Fibroblast of peridontal ligament (primary cell): ENCODE measurements at regions not wholly inside any gene's neighbourhood (a gene's known extent, or its start where the extent isn't known, plus 50 kb on each side); places are given as distances from the start of the nearest gene placed in this dataset.
A peak's percentile ranks its signal among the peaks of the same experiment; 100 is the strongest.
"Not testable (repeated sequence)": the region's sequence is repeated elsewhere in the genome, so short reads cannot be mapped to it uniquely, and the experiment has no call there.

Experiments used
- DNase-seq: peaks from one replicate; pipeline ENCODE4 v3.0.0-alpha.2; 2010; ENCODE audit errors: extremely low read depth

DNA sequence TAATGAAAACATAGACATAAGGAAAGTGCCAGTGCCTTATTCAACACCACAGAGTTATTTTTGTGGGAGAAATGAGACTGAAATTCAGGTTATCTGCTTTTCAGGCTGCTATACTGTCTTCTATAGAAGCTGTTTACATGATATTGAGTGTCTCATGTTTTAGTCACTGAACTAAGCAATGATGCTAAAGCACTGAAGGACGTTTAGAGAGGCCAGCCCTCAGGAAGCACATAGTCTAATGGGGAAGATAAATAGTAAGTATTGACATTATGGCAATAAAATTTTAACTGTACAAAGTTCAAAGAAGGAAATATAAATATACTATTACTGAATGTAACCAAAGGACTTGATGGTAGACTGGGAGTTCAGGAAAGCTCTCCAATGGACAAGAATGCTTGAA is 186.4 kb upstream of the ZC3H15 start:
- no peak for DNase-seq

DNA sequence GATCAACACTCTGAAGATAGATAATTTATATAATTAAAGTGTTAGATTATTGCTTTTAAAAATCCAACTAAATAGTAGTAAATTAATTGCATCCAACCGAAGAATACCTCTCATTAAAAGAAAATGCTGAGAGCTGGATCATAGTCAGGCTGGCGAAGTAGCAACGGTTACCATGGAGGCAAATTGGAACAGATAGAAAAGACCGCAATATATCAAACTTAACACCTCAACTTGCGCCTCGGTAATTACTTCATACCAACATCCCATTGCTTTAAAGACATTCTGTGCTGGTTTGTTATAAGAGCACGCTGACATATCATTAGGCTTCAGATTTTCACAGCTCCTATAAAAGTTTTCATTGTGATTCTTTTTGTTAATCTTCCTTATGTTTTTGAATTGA is 183.8 kb upstream of the ZC3H15 start:
- DNase-seq, result no peak

DNA sequence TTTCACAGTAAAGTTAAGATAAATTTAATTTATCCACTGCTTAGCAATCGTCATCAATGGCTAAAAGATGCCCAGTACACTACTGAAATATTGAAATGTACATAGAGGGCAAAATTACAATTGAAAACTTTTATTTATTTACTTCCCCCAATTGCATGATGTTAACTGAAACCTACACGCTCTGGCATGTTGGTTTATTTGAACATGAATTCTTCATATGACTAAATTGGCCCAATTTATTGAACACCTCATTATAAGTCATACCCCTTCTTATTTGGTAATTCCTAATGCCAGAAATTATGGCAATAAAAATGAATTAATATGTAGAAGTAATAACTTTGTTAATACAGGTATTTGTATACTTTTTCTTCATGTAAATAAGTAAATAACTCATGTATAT is 183.0 kb upstream of the ZC3H15 start:
- no peak for DNase-seq

- no peak for DNase-seq
Measured at GRCh38 chr2:186304064-186304463, 182.0 kb upstream of the ZC3H15 start.

DNA sequence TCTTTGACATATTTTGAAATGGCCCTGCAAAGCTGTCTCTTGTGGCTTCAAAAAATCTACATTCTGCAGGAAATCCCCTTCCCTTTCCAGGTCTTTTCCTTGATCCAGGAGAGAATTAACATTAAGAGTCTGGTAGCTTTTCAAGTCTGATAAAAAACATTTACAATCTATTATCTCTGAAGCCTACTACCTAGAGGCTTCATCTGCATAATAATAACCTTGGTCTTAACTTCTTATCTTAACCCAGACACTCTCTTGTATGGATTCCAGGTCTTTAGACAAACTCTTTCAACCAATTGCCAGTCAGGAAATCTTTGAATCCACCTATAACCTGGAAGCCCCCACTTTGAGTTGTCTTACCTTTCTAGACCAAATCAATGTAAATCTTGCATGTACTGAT is 179.3 kb upstream of the ZC3H15 start:
- DNase-seq, result no peak

GRCh38 chr2:186307871-186308270 is 178.2 kb upstream of the ZC3H15 start:
- no peak for DNase-seq

- no peak for DNase-seq
Measured at GRCh38 chr2:186308347-186308746, 177.7 kb upstream of the ZC3H15 start.

DNA sequence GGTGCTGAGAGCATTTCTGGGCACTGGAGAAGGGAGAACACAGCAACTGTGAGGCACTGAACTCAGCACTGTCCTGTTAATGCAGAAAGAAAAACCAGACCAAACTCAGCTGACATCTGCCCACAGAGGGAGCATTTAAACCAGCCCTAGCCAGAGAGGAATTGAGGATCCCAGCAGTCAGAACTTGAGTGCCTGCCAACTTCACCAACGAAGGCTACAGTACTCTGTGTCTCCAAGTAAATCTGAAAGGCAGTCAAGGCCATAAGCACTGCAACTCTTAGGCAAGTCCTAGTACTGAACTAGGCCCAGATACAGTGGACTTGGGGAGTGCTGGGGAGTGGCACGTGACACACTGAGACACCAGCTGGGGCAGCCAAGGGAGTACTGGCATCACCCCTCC is 176.2 kb upstream of the ZC3H15 start:
- peak; percentile 74 for DNase-seq

DNA sequence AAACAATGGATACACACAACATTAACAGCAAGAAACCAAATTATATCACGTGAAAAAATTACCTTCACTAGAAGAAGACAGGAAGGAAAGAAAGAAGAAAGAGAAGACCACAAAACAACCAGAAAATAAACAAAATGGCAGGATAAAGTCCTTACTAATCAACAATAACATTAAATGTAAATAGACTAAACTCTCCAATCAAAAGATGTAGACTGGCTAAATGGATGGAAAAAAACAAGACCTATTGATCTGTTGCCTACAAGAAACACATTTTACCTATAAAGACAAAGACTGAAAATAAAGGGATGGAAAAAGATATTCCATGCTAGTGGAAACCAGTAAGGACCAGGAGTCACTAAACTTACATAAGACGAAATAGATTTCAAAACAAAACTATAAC is 167.0 kb upstream of the ZC3H15 start:
- DNase-seq, result no peak

DNA sequence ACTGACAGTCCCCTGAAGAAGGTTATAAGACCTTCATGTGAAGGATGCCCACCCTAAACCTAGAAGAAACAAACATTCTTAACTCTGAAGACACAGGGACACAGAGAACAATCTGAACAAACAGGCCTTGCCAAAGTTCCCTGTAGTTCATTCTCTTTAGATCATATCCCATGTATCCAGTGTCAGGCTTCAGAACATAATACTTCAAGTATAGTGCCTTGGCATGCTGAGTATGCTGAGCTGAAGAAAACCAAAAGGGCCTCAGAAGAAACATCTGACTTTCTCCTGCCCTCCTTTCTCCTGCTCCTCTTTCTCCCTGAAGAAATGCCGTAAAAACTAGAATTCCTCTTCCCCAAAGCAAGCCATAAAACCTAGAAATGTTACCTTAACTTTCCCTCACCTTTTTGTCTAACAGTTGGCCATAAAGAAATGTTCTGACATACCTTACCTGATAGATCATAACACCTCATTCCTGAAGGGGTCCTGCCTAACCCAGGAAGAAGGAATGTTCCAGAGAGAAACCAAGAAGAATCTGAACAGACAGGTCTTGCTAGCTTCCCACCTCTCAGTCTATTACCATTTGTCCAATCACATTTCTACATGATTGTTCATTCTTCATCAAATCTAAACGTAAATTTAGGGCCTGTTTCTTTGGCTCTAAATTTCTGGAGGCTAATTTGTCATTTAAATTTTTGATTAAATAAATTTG is 160.1 kb upstream of the ZC3H15 start:
- DNase-seq, result no peak

DNA sequence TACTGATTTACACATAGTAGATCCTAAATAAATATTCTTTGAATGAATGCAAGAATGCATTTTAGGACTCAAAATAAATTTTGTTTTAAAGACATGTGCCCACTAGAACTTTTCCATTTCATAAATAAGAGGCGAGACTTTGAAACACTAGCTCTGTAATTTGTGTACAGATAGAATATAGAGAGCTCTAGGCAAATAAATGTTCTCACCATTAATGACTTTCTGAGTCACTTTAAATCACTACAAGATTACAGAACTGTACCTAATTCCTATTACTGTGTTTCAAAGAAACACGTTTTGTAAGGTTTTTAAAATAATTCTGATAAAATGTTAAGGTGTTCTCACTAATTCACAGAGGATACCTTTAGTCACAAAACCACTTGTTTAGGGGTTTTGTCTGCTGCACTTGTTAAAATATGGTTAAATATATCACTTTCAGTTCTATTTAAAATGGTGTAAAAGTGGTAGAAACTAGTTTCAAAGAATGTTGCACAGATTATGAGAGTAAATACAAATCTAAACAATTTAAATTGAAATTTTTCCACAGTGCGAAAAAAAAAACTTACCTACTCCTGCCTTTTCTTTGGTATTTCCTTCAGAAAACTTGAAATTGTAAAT is 158.7 kb upstream of the ZC3H15 start:
- DNase-seq, result no peak

- DNase-seq, result peak; percentile 74
Measured at GRCh38 chr2:186328838-186329237, 157.2 kb upstream of the ZC3H15 start.

DNA sequence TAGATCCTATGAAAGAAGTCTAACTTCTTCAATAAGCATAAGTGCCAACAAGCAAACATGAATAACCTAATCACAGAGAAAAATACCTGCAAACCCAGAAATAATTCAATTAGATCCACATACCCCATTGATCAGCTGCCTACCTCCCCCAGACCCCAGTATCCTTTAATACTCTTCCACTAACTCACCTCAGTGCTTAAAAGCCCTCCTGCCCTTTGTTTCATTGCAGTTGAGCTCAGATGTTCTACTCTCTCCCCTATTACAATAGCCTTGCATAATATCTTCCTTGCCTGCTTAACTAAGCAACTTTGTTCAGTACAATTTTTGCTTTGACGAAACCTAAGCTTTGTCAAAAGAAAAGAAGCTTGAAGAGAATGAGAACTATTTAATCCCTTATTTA is 156.0 kb upstream of the ZC3H15 start:
- DNase-seq, result no peak

GRCh38 chr2:186339716-186340115 is 146.3 kb upstream of the ZC3H15 start:
- DNase-seq, result peak; percentile 20

DNA sequence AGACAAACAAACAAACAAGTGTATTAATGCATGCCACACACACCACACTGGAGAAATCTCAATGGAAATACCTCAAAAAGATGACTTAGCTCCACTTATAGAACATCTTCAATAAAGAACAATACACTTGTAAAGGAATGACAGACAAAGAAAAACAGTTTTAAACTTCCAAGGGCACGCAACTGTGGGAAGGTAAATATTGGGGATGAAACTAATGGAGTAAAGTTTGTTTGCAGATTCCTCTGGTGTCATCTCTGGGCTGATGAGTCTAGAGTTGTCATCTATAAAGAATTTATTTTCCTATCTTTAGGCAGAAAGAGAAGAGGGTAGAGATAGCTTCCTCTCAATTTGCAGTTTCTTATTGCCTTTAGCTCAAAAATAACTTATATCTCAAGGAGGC is 144.0 kb upstream of the ZC3H15 start:
- DNase-seq, result no peak

DNA sequence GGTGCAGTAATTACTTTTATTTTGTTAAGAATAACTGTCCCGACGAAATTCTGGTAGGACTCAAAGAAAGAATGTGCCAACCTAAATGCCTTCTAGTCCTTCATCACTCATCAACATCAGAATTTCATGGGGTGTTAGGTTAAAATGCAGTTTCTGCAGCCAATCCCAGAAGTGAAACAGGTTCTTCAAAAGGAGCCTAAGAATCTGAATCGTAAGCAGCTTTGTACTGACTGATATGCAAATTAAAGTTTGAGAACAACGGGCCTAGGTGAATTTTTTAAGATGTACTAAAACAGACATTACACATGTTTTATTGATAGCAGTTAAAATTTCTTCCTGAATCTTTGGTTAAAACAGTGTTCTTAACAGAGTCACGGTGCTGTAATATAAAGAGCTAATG is 140.3 kb upstream of the ZC3H15 start:
- DNase-seq, result no peak

GRCh38 chr2:186346216-186346615 is 139.8 kb upstream of the ZC3H15 start:
- no peak for DNase-seq

GRCh38 chr2:186347472-186347871 is 138.6 kb upstream of the ZC3H15 start:
- DNase-seq, result no peak

GRCh38 chr2:186348200-186348599 is 137.9 kb upstream of the ZC3H15 start:
- no peak for DNase-seq

GRCh38 chr2:186349508-186349907 is 136.6 kb upstream of the ZC3H15 start:
- DNase-seq, result peak; percentile 93

- DNase-seq, result not testable (repeated sequence)
Measured at GRCh38 chr2:186354160-186354559, 131.9 kb upstream of the ZC3H15 start.

DNA sequence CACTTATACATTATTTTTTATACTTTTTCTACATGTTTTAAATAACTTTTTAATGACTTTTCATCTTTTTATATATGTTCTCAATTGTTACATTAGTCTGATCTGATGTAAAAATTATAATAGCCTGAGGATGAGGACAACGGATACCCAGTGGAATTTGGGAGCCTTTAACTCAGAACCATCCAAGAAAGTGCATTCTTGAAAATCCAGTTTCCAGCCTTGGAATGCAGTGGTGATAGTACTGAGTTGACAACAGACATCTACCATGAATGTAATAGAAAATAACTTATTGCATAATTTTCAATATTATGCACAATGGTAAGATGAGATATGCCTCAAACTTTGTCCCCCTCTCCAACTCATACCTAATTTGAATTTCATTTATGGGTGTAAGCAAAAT is 120.7 kb upstream of the ZC3H15 start:
- DNase-seq, result peak; percentile 4

GRCh38 chr2:186379052-186379451 is 107.0 kb upstream of the ZC3H15 start:
- no peak for DNase-seq

DNA sequence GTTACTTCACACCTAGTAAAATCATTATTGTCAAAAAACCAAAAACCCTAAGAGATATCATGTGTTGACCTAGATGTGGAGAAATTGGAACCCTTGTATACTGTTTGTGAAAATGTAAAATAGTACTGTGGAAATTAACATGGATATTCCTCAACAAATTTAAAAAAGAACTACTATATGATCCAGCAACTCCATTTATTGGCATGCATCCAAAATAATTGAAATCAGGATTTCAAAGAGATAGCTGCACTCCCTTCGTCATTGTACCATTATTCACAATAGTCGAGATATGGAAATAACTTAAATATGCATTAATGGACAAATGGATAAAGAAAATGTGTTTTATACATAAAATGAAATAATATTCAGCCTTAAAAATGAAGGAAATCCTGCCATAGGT is 105.3 kb upstream of the ZC3H15 start:
- no peak for DNase-seq
